Activated T-cell treated with anti-CD3 and anti-CD28 coated beads, Interleukin-2, amount 50 U/mL, for 48 hours (primary cell): ENCODE measurements at regions not wholly inside any gene's neighbourhood (a gene's known extent, or its start where the extent isn't known, plus 50 kb on each side); places are given as distances from the start of the nearest gene placed in this dataset.

ENCODE experiments used
- DNase-seq, 2 experiments: peaks; one replicate each; pipeline ENCODE4 v3.0.0-alpha.2; 2020

GRCh38 chr10:111356571-111356970 is 279.7 kb downstream of the ADRA2A start:
- DNase-seq = no peak

- no peak for DNase-seq
Observed at GRCh38 chr10:111357859-111358258, 281.0 kb downstream of the ADRA2A start.

GRCh38 chr10:111360260-111360925 is 283.6 kb downstream of the ADRA2A start:
- peak in 1 of 2 experiments; percentile 16 for DNase-seq

DNA sequence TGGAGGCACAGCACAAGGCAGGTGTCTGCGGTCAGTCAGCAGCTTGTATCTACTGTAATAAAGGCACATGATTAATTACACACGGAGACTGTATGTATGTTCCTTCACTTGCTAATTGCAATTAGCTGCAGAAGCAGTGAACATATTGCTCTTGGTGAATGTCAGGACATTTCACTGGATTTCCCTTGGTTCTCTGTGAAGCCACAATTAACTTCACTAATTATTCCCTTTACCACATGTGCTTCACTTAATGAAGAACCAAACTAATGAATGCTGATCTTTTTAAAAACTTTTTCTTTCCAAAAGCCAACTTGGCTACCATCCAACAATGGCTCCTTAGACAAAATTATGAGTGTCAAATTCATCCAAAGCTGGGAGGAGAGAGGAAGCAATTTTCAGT is 290.7 kb downstream of the ADRA2A start:
- DNase-seq = no peak

GRCh38 chr10:111370101-111370500 is 293.3 kb downstream of the ADRA2A start:
- no peak for DNase-seq

DNA sequence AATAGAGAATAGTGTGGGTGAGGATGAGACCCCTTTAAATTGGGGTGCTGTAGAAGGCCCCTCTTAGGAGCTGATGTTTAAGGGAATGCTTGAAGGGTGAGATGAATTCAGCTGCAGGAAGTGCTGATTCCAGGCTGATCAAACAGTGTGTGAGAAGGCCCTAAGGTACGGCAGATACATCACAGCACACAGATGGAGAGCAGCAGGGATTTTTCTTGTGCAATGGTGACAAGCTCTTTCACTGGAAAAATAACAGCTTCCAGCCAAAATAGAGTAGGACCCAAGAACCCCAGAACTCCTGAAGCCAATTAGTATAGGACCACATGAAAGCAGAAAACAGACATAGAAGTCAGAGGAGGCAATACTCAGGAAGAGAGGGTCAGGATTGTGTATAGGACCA is 296.9 kb downstream of the ADRA2A start:
- DNase-seq = no peak

GRCh38 chr10:111379534-111380187 is 302.8 kb downstream of the ADRA2A start:
- no peak for DNase-seq

GRCh38 chr10:111384556-111384955 is 307.7 kb downstream of the ADRA2A start:
- no peak for DNase-seq

DNA sequence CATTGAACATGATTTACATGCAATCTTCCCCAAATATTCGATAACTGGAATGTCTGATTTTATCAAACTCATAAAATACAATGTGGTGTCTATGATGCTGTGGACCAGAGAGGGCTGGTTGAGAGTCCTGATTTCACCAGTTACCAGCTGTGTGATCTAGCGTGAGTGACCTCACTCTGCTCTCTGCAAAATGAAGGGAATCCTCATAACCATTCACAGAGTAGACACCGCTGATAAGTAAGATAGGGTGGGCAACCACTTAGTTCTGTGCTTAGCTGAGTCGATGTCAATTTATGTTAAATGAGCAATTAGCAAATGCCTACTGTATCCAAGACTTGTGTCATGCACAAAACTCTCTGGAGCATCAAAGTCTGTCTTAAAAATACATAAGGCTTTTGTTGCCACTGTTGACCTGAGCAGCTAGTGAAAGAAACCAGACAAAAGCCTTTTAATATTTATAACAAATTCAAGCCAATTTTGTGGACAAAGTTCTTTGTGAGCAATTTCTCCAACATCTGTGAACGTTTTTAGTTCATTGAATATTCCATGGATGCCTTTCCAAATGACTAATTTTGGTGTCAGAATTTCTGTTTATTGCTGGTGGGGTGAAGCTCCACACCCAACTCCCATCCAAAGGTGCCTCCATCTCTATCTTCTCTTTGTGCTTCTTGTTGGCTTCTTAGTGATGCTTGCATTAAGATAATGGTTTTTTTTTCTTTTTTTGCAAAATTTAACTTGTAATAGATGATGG is 314.2 kb downstream of the ADRA2A start:
- DNase-seq = no peak

DNA sequence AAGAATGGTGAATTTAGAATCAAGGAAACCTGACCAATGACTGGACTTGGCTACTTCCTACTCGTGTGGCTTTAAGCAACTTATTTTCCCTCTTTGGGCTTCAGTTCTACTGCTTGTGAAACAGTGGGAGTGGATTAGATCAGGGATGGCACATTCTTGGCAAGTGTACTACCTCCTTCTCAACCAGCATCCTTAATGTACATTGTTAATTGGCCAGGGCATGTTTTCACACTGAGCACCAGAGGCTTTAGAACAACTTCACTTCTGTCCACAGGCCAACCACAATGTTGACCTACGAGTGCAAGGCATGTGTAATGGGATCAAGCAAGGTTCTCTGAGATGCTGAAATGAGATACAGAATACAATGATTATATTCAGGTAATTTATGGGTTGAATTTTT is 315.3 kb downstream of the ADRA2A start:
- no peak for DNase-seq

DNA sequence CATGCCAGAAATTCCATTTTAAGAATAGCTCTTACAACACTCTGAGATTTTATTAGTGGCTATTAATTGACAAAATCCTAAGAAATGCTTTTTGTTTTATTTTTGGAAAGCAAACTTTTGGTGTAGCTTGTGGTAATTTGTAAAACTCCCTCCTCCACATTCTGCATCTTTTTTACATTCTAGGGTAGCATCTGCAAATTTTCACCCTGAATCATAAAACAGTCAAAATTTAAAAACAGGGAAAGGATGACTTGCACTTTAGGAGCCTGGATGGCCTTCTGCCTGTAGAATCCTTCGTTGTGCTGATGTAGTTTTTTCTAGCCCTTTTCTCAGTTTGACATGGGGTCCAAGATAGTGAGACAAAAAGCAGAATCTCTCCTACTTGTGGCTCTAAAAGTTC is 316.1 kb downstream of the ADRA2A start:
- DNase-seq = no peak

- DNase-seq = no peak
Observed at GRCh38 chr10:111410740-111411139, 333.9 kb downstream of the ADRA2A start.

DNA sequence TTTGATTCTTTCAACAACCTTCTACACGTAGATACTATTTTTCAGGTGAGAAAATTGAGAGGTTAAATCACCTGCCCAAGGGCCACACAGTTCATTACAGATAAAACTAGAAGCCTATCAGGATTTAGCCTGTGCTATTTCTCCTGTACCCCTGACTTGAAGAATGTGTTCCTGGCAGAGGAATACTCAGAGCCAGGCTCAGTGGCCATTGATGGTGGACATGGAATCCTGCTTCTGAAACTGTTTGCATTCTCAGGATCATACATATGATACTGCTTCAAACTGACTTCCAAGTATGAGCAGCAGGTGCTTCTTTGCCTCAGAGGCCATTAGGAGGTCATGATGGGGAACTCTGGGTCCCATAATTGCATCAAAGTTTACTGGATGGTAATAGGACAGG is 348.6 kb downstream of the ADRA2A start:
- no peak for DNase-seq

- DNase-seq = no peak
Observed at GRCh38 chr10:111429288-111430028, 352.6 kb downstream of the ADRA2A start.

DNA sequence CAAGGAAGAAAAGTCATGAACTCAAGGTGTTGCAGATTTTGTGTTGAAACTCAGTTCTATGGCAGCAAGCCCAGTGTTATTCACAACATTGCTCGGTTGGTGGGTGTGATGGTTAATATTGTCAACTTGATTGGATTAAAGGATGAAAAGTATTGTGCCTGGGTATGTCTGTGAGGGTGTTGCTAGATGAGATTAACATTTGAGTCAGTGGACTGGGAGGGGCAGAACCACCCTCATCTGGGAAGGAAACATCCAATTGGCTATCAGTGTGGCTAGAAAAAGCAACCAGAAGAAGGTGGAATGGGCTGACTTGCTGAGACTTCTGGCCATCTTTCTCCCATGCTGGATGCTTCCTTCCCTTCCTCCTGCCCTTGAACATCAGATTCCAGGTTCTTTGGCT is 353.2 kb downstream of the ADRA2A start:
- DNase-seq = peak in 1 of 2 experiments; percentile 17

DNA sequence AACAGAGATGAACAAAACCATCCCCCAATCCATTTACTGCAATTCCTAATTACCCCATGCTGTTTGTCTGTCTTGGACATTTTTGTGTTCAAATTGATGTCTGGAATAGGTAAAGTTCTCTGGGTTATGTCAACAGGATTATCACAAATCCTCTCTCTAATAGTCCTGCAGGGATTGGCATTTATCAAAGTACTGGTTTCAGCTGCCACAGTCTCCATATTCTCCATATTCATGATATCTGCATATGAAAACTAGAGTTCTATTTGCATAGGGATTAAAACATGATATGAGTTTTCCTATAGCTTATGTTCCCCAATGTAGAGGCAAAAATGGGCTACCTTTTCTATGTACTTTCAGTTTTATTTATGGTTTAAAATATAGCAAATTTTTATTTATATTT is 355.8 kb downstream of the ADRA2A start:
- DNase-seq = no peak

- no peak for DNase-seq
Observed at GRCh38 chr10:111435871-111436270, 359.0 kb downstream of the ADRA2A start.

GRCh38 chr10:111439034-111439842 is 362.4 kb downstream of the ADRA2A start:
- no peak for DNase-seq

- no peak for DNase-seq
Observed at GRCh38 chr10:111440501-111440900, 363.7 kb downstream of the ADRA2A start.

DNA sequence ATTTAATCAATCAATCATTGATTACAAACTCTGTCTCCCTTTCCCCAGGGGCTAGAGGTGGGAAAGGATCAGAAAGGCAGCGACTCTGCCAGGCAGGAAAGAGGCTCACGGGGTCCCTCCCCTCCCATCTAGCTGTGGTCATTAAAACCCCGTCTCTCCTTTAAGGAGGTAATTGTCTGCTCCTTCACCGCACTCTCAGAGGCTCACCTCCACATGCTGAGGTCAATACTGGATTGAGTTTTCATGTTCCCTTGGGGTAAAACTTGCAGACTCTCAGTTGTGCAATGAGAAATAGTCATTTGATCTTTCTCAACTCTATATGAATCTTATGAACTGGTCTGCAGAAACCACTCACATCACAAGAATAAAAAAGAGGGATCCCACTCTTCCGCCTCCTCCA is 368.8 kb downstream of the ADRA2A start:
- no peak for DNase-seq

DNA sequence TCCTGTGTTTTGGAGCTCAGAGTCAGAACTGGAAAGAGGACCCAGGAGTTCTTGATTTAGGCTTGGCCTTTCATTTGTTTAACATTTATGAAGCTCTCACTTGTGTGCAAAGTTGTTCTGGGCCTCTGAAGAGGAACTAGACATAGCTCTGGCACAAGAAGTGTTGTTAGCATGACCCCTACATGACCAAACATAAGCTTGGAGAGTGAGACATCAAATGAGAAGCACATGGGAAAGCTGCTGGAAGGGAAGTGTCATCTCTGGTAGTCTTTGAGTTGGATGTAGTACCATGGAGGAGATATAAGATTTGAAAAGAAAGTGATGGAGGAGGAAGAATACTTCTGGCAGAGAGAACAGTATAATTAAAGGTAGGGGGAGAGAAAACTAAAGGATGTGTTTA is 370.1 kb downstream of the ADRA2A start:
- no peak for DNase-seq

DNA sequence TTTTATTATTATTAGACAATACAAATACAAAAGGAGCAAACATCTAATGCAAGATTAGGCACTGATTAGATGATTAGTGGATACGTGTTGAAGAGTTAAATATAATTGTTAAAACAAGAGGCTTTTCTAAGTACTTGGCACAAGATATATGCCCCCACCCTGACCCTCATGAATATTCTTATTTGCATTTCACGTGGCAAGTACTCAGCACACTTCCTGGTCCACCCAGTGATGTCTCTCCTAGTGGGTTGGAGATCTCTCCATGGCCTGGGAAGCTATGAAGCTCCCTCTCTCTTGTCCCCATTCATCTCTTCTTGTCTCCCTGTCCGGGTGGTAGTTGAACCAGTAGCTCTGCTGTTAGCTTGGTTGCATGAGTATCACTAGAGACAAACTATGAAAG is 375.3 kb downstream of the ADRA2A start:
- no peak for DNase-seq
